Endodermal cell (in vitro differentiated cells): ENCODE measurements at regions not wholly inside any gene's neighbourhood (a gene's known extent, or its start where the extent isn't known, plus 50 kb on each side); places are given as distances from the start of the nearest gene placed in this dataset.

ENCODE experiments used
- DNase-seq: peaks from one replicate; pipeline ENCODE4 v3.0.0-alpha.2; 2017
- H3K27ac ChIP-seq: 2 replicates; pipeline ENCODE4 v1.5.1; 2013; ENCODE audit warnings: mild to moderate bottlenecking, low read depth, low read length, moderate library complexity
- H3K27me3 ChIP-seq: 2 replicates; pipeline ENCODE4 v1.6.1; 2013; ENCODE audit warnings: mild to moderate bottlenecking, low read length, moderate library complexity; ENCODE audit not compliant: insufficient read depth, control insufficient read depth, poor library complexity, severe bottlenecking
- H3K36me3 ChIP-seq: 2 replicates; pipeline ENCODE4 v1.7.0; 2013; ENCODE audit warnings: mild to moderate bottlenecking, low read length, moderate library complexity; ENCODE audit not compliant: control insufficient read depth, insufficient read depth
- H3K4me1 ChIP-seq: one replicate; pipeline ENCODE4 v1.7.0; 2013; ENCODE audit warnings: low read length; ENCODE audit not compliant: control insufficient read depth, insufficient read depth
- H3K4me3 ChIP-seq: 2 replicates; pipeline ENCODE4 v1.5.1; 2013; ENCODE audit warnings: mild to moderate bottlenecking, low read length, moderate library complexity
- H3K9ac ChIP-seq: 2 replicates; pipeline ENCODE4 v1.6.1; 2013; ENCODE audit warnings: mild to moderate bottlenecking, low read length, moderate library complexity; ENCODE audit not compliant: poor library complexity, severe bottlenecking; ENCODE audit errors: extremely low read depth
- H3K9me3 ChIP-seq: 2 replicates; pipeline ENCODE4 v1.6.1; 2013; ENCODE audit warnings: mild to moderate bottlenecking, low read length, moderate library complexity; ENCODE audit not compliant: control insufficient read depth
- H3K27ac Mint-ChIP-seq: 2 replicates; pipeline ENCODE4 v1.8.0; 2020; ENCODE audit warnings: mixed read lengths
- H3K27me3 Mint-ChIP-seq: 2 replicates; pipeline ENCODE4 v1.8.0; 2021; ENCODE audit warnings: mild to moderate bottlenecking, mixed read lengths; ENCODE audit not compliant: insufficient read depth
- H3K36me3 Mint-ChIP-seq: 2 replicates; pipeline ENCODE4 v1.8.0; 2020; ENCODE audit warnings: low read depth, mixed read lengths
- H3K4me1 Mint-ChIP-seq: 2 replicates; pipeline ENCODE4 v1.8.0; 2020; ENCODE audit warnings: mixed read lengths
- H3K4me3 Mint-ChIP-seq: 2 replicates; pipeline ENCODE4 v1.8.0; 2020; ENCODE audit warnings: mild to moderate bottlenecking, moderate library complexity, mixed read lengths
- H3K9me3 Mint-ChIP-seq: 2 replicates; pipeline ENCODE4 v1.8.0; 2020; ENCODE audit warnings: mild to moderate bottlenecking, mixed read lengths
- WGBS, 2 experiments: methylation state at CpG; one replicate each; pipeline versions ENCODE4 v1.1.5 to v1.1.7; 2013; ENCODE audit warnings: missing lambda C conversion rate in 2 of 2, mixed read lengths in 1 of 2; ENCODE audit not compliant: insufficient coverage in 1 of 2, insufficient read length in 1 of 2; 5-methylcytosine and 5-hydroxymethylcytosine counted together
- TF ChIP-seq, protein P1 (sequence below): fragments of 200-600 bp; sonication (generic); conservative IDR thresholded peaks from 2 replicates; pipeline ENCODE4 v1.5.0; 2021; ENCODE audit warnings: antibody characterized with exemption, mild to moderate bottlenecking

DNA sequence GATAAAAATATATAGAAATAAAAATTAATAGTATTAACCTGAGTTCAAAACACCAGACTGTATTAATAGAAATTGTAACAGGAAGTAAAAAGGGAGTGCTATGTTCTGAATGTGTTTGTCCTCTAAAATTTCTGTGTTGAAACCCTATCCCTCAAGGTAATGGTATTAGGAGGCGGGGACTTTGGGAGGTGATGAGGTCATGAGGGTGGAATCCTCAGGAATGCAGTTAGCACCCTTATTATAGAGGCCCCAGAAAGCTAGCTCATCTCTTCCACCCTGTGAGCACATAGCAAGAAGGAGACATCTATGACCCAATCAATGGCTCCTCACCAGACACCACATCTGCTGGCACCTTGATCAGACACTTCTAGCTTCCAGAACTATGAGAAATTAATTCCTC, 124.5 kb downstream of the CMPK2 start:
- no peaks in the 10 kb centered on the region for H3K9me3 Mint-ChIP-seq
- Histone ChIP-seq H3K9me3 (no peaks in the 10 kb centered on the region), H3K4me1 (no peaks in the 10 kb centered on the region), H3K27me3 (no peaks in the 10 kb centered on the region), H3K9ac (no peak overlapping the region), H3K4me3 (no peak overlapping the region), H3K36me3 (no peaks in the 10 kb centered on the region), H3K27ac (no peak overlapping the region)
- H3K27ac Mint-ChIP-seq, result no peak overlapping the region
- TF ChIP-seq, protein P1, sequence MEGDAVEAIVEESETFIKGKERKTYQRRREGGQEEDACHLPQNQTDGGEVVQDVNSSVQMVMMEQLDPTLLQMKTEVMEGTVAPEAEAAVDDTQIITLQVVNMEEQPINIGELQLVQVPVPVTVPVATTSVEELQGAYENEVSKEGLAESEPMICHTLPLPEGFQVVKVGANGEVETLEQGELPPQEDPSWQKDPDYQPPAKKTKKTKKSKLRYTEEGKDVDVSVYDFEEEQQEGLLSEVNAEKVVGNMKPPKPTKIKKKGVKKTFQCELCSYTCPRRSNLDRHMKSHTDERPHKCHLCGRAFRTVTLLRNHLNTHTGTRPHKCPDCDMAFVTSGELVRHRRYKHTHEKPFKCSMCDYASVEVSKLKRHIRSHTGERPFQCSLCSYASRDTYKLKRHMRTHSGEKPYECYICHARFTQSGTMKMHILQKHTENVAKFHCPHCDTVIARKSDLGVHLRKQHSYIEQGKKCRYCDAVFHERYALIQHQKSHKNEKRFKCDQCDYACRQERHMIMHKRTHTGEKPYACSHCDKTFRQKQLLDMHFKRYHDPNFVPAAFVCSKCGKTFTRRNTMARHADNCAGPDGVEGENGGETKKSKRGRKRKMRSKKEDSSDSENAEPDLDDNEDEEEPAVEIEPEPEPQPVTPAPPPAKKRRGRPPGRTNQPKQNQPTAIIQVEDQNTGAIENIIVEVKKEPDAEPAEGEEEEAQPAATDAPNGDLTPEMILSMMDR, result no peak
- H3K36me3 Mint-ChIP-seq, result no peaks in the 10 kb centered on the region
- WGBS, 2 experiments, result 93% methylated on average over 1 of the region's 1 CpG; no CpG with 5 or more reads in 1 of the 2 experiments
- H3K4me3 Mint-ChIP-seq, result no peak overlapping the region
- DNase-seq, result no peak
- H3K27me3 Mint-ChIP-seq, result no peaks in the 10 kb centered on the region
- H3K4me1 Mint-ChIP-seq, result peaks cover 3% of the 10 kb centered on the region

DNA sequence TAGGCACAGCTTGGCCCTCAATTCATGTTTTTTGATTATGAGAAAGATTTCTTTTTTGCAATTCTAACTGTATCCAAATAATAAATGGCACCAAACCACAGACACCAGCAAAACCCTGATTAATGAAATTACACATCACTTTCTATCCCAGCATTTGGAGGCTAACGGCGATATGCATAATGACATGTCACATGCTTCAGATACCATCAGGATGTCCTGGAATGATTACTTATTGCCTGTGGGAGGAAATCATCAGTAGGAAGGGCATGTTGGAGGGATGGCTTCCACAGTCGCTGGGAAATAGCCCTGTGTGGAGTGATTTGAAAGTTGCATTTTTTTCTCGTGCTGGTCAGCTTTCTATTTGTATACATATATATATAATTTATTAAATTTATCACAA, 121.7 kb downstream of the CMPK2 start:
- Histone ChIP-seq H3K4me1 (no peaks in the 10 kb centered on the region), H3K9me3 (no peaks in the 10 kb centered on the region), H3K27me3 (no peaks in the 10 kb centered on the region), H3K36me3 (no peaks in the 10 kb centered on the region), H3K9ac (no peak overlapping the region), H3K27ac (no peak overlapping the region), H3K4me3 (no peak overlapping the region)
- H3K9me3 Mint-ChIP-seq, result no peaks in the 10 kb centered on the region
- H3K27me3 Mint-ChIP-seq, result no peaks in the 10 kb centered on the region
- 94% methylated on average over 2 to 3 of the region's 4 CpGs for WGBS, 2 experiments
- peaks cover 6% of the 10 kb centered on the region for H3K4me1 Mint-ChIP-seq
- DNase-seq, result no peak
- no peaks in the 10 kb centered on the region for H3K36me3 Mint-ChIP-seq
- H3K27ac Mint-ChIP-seq, result no peak overlapping the region
- H3K4me3 Mint-ChIP-seq, result no peak overlapping the region
- TF ChIP-seq, protein P1, result no peak

DNA sequence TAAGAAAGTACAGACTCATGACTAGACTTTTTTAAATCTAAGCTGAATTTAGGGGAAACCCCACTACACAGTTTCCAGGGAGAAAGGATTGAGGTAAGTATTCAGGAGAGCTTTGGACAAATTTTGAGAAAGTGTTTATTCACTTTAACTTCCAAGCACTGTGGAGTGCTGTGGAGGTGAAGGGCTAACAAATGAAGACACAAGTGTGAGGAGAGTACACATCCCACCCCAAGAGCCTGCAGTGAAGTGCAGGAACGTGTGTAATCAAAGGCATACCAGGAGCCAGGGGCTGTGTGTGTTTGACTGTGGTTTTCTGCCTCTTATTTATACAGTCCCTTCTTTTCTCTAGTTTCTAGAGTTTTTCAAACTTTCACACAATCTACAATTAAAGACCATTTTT, 118.3 kb downstream of the CMPK2 start:
- H3K4me1 ChIP-seq, result no peaks in the 10 kb centered on the region
- Mint-ChIP-seq H3K36me3 (no peaks in the 10 kb centered on the region), H3K27me3 (no peaks in the 10 kb centered on the region), H3K4me3 (no peak overlapping the region), H3K27ac (no peak overlapping the region), H3K9me3 (no peaks in the 10 kb centered on the region), H3K4me1 (peaks cover 6% of the 10 kb centered on the region)
- no peaks in the 10 kb centered on the region for H3K27me3 ChIP-seq
- no peak overlapping the region for H3K4me3 ChIP-seq
- 78% methylated on average over 1 of the region's 1 CpG; no CpG with 5 or more reads in 1 of the 2 experiments for WGBS, 2 experiments
- TF ChIP-seq, protein P1, result no peak
- H3K9ac ChIP-seq, result no peak overlapping the region
- no peaks in the 10 kb centered on the region for H3K36me3 ChIP-seq
- no peak overlapping the region for H3K27ac ChIP-seq
- DNase-seq, result no peak
- H3K9me3 ChIP-seq, result no peaks in the 10 kb centered on the region
